ENCODE measurements at regions not wholly inside any gene's neighbourhood (a gene's known extent, or its start where the extent isn't known, plus 50 kb on each side); places are given as distances from the start of the nearest gene placed in this dataset.

- no peak for FAIRE-seq
These were observed 168.9 kb downstream of the DCK start for GRCh38 chr4:71162386-71162785.

GRCh38 chr4:71163317-71163716 is 169.9 kb downstream of the DCK start:
- FAIRE-seq: no peak

DNA sequence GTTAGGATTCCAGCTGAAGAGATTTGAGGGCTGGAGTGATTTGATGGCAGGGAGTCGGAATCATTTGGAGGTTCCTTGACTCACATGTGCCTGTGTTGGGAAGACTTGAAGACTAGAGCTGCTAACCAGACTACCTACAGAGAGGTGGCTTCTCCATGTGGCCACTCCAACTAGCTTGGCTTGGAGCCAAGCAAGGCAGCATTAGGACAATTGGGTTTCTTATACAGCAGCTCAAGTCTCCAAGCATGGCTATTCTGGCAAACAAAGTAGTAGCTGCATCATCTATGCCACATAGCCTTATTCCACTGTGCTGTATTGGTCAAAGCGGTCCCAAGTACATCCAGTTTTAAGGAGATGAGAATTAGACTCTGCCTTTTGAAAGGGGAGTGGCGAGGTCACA is 171.7 kb upstream of the SLC4A4 start:
- no peak for FAIRE-seq

- FAIRE-seq: no peak
These were observed 167.2 kb upstream of the SLC4A4 start for GRCh38 chr4:71171592-71171991.

GRCh38 chr4:71181332-71181731 is 157.5 kb upstream of the SLC4A4 start:
- FAIRE-seq: no peak

DNA sequence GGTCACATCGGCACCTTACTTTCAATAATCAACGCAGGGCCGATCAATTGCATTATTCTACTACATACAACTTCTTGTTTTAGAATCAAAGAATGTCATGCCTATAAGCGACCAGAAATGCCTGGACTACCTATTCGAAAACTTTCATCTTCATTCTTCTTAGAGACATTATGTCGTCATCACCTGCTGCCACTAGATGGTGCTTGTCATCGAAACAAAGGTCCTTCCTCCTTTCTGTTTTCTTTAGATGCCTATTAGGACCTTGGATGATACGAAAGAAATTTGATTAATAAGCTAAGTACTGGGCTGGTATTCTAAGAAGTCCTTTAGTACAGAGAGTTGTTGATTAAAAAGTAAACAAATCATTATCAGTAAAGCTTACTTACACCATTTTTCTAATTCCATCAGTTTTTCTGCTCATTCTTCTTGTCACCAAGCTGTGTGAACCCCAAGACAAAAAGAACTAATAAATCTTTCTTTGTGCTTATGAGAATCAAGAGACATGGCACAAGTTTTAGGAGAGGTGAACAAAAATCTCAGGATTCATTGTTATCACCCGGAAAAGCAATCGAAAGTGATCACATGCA is 154.5 kb upstream of the SLC4A4 start:
- peak; percentile 90 for FAIRE-seq

DNA sequence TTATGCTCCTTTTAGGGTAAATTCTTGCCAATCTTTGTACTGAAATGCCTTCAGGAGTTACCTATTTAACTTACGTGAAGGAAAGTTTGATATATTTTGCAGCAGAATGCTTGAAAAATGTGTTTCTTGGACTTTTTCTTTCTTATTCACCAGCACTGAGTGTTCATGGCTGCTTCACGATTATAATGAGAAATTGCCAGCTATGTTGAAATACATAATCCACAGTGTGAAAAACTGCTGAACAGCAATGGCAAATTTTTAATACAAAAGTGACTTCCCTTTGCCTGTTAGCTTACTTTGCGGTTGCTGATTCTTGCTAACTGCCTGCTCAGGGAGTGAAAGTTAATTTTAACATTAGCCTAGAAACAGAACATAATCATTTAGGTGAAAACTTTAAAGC is 153.8 kb upstream of the SLC4A4 start:
- FAIRE-seq: no peak

- FAIRE-seq: no peak
These were observed 152.6 kb upstream of the SLC4A4 start for GRCh38 chr4:71186257-71186565.

DNA sequence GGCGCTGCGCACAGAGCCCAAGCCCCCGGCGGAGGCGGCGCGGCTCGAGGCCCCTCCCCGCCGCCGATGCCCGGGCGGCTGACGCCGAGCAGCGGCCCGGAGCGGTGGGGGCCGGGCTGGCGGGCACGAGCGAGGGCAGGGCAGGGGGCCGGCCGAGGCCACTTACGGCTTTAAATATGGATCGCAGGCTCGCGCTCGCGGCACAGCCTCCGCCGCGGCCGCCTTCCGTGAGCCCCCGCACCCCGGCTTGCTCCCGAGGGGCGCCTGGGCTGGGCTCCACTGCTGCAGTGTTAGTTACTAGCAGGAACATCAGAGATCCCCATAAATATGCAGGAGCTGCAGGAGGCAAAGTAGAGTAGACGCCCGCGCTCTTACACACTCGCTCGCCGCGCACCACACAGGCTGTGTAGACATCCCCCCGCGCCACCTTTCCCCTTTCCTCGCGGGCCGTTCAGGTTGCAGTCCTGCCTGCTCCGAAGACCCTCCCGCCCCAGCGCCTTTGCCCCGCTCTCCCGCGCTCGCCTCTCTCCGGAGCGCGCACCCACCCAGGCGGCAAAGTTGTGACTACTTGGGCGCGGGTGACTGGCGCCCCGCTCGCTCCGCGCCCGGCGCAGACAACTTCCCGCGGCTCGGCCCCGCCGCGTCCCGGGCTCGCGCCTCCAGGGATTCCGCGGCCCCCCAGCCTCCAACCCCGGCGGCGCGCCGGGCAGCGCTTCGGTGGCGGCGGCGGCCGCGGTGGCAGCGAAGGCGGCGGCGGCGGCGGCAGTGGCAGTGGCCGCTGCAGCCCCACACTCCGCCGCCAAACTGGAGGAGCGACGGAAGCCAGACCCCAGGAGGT is 152.0 kb upstream of the SLC4A4 start:
- no peak for FAIRE-seq

DNA sequence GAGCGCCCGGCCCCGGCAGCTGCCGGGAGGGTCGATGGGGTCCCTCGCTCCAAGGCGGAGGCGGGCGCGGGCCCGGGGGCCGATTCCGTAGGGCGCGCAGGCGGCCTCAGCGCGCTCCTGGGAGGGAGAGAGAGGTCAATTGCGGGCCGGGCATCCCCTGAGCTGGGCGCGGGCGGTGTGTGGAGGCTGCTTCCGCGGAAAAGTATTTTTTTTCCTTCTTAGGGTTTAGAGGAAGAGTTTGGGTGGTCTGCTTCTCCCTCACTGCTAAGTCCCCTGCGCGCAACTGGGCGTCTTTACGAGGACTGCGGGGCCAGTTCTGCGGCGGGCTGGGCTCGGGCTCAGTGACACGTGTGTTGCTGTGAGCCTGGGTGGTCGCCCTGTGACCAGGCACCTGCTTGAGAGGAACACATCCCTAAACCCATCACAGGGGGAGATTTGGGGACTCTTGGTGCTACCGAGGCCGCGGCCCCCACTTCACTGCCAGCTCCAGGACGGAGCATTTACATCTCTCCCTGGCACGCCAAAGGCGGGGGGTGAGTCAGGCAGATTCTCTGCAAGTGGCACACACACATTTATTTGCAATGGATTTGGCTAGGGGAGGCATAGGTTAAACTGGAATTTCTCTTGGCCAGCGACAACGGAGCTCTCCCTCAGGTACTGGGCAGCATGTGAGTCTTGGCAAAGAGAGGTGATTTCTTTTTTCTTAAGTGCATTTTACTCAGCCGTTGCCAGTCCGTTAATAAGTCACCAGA is 151.2 kb upstream of the SLC4A4 start:
- FAIRE-seq: no peak

GRCh38 chr4:71188156-71188640 is 150.6 kb upstream of the SLC4A4 start:
- FAIRE-seq: no peak

GRCh38 chr4:71188951-71189350 is 149.9 kb upstream of the SLC4A4 start:
- FAIRE-seq: no peak

DNA sequence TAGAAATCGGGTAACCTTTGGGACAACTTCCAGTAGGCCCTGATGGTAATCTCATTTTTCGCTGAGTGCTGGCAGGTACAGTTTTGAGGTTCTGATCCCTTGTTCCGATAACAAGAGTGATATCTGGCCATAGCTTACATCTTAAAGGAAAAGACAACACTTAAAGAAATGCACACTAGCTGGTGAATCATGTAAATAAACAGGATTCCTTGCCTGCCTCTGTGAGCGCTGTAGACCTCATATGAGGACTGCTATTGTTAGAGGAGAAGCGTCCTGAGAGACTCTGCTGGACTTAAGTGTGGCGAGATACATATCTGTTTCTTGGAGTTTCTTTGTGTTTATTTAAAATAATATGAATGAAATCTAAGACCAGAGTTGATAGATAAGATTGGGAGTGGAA is 149.3 kb upstream of the SLC4A4 start:
- no peak for FAIRE-seq

- FAIRE-seq: no peak
These were observed 144.4 kb upstream of the SLC4A4 start for GRCh38 chr4:71194454-71194853.

GRCh38 chr4:71195924-71196323 is 142.9 kb upstream of the SLC4A4 start:
- FAIRE-seq: no peak

- no peak for FAIRE-seq
These were observed 139.9 kb upstream of the SLC4A4 start for GRCh38 chr4:71198958-71199357.

GRCh38 chr4:71201057-71201456 is 137.8 kb upstream of the SLC4A4 start:
- no peak for FAIRE-seq

DNA sequence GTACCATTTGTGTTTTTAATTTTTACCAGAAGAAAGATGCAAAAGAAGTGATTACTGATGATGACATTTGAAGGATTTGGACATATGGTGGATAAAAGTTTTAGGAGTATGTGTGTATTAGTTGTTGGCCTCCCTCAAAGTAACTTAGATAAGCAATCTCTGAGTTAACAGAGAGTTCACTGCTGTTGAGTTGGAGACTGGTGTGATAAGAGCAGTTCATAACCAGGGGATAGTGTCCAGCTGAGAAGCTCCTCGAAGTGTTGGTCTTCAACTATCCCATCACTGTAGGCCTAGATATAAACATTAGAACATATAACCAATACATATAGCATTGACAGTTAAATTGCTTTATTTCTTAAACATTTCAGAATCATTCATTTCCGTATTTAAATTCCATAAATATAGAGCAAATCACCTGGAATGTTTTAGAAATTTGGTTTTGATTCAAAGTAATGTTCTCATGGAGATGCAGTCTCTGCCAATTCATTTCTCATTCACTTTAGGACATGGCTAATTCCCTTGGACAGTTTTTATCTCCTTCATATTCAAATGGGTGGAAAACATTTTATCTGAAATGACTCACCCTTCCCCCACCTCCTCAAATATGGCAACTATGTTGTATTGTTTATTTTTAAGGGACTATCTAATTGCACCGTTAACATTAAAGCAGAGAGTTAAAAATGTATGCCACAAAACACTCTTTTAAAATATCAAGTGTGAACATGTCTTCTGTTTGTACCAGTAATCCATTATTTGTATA is 136.8 kb upstream of the SLC4A4 start:
- FAIRE-seq: no peak

DNA sequence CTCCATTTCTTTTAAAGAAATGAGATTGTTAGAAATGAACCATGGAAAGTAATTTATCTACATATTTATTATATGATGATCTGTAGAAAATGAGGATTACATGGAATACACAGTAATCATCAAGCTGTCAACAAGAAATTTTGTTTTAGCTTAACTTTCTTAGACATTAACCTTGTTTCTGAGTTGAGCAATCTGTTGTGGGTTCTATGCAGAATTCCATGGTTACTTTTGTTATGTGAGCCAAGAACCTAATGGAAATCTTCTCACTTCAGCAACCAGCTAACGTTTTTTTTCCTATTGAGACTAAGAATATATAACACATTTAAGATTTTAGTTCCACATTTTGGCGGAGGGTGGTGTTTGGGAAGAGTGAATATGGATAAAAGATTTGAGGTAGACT is 136.1 kb upstream of the SLC4A4 start:
- FAIRE-seq: no peak

DNA sequence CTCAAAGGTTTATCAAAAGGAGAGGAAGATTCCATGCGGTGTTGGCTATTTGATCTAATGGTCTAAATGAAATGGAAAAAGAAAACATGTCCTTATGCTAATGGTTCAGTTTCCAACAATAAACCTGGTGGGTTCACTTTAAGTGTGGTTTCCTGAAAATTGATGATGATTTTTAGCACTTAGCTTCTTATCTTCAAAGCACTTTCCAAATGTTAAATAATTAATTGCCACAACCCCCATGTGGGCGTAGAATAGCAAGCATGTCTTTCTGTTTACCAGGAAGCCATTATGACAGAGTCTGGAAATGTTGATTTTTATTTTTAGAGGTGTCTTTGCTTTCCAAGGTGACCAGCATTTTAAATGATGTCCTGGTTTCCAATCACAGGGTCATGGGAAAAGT is 134.8 kb upstream of the SLC4A4 start:
- no peak for FAIRE-seq

DNA sequence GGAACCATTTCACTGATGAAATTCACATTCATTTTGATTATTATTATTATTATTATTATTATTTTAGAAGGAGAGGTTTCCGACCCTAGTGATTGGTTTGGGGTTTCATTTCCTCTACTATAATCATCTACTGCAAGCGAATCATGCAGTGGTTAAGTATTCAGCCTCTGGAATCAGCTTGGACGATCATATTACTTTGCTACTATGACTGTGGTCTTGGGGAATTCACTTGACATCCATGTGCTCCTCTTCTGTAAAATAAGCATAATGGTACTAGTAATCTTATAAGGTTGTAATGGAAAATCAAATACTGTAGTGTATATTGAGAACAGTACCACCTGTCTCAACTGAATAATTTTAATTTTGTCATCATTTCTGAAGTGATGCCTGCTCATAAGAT is 132.1 kb upstream of the SLC4A4 start:
- no peak for FAIRE-seq

DNA sequence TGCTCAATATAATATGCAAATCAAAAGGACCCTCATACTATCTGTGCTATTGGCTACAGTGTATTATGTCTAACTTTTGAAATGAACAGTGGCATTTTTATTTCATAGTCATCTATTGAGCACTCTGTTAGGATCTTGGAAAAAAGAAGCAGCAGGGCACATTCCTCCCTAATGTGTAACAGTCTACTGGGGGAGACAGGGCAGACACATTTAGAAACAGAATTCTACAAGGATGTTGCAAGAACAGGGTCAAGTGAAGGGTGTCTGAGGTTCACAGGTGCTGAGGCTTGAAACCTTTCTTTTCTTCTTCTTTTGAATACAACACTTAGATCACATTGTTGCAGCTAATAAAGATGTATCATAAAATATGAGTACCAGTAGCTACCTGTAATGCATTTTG is 129.7 kb upstream of the SLC4A4 start:
- no peak for FAIRE-seq

DNA sequence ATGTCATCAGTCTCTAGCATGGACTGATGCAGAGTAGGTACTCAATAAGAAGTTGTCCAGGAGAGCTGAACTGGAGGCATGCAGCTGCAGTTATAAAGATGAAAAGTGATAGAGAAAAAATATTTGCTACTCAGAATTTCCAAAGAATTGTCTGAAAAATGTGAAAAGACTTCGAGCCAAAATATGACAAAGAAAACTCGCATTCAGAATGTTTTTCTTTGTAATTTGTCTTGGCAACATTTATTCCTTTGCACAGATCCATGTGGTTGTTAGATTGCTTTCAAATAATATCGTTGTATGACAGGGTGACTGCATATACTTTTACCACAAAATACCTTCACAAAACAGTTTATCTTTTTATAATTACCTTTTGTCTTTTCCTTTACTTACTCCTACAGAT is 128.0 kb upstream of the SLC4A4 start:
- no peak for FAIRE-seq

Measured in A204.1 (cell line).